ENCODE measurements at regions not wholly inside any gene's neighbourhood (a gene's known extent, or its start where the extent isn't known, plus 50 kb on each side); places are given as distances from the start of the nearest gene placed in this dataset.
A peak's percentile ranks its signal among the peaks of the same experiment; 100 is the strongest.

DNA sequence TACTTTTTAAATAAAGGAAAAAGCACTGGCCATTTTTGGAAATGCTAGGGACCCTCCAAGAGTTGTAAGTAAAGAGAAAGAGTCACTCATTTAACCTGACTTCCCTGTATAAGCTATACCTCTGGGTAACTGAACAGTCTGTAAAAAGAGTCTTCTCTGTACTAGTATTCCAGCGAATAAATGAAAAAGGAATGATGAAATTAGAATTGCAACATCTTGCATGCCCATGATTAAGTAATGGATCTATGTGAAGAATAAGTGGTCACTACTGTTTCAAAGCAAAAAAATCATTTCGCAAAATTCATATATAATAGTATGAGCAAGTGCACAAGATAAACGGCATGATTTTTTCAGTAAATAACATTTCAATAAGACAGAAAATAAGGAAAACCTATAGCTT is 116.8 kb downstream of the ZFAND4 start:
- no peak for TF ChIP-seq JUND (IDR thresholded peaks at IDR 0.05)
- TF ChIP-seq, protein P1, sequence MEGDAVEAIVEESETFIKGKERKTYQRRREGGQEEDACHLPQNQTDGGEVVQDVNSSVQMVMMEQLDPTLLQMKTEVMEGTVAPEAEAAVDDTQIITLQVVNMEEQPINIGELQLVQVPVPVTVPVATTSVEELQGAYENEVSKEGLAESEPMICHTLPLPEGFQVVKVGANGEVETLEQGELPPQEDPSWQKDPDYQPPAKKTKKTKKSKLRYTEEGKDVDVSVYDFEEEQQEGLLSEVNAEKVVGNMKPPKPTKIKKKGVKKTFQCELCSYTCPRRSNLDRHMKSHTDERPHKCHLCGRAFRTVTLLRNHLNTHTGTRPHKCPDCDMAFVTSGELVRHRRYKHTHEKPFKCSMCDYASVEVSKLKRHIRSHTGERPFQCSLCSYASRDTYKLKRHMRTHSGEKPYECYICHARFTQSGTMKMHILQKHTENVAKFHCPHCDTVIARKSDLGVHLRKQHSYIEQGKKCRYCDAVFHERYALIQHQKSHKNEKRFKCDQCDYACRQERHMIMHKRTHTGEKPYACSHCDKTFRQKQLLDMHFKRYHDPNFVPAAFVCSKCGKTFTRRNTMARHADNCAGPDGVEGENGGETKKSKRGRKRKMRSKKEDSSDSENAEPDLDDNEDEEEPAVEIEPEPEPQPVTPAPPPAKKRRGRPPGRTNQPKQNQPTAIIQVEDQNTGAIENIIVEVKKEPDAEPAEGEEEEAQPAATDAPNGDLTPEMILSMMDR (IDR thresholded peaks at IDR 0.05; ENCODE audit: low read depth, low read length, missing input control), result no peak
- peak in 1 of 2 donors; percentile 18 for TF ChIP-seq RAD21 (IDR thresholded peaks at IDR 0.05)
- no peak for TF ChIP-seq MAX (IDR thresholded peaks at IDR 0.05)
- no peak for TF ChIP-seq FOXA1 (IDR thresholded peaks at IDR 0.05)
- TF ChIP-seq, protein P2, sequence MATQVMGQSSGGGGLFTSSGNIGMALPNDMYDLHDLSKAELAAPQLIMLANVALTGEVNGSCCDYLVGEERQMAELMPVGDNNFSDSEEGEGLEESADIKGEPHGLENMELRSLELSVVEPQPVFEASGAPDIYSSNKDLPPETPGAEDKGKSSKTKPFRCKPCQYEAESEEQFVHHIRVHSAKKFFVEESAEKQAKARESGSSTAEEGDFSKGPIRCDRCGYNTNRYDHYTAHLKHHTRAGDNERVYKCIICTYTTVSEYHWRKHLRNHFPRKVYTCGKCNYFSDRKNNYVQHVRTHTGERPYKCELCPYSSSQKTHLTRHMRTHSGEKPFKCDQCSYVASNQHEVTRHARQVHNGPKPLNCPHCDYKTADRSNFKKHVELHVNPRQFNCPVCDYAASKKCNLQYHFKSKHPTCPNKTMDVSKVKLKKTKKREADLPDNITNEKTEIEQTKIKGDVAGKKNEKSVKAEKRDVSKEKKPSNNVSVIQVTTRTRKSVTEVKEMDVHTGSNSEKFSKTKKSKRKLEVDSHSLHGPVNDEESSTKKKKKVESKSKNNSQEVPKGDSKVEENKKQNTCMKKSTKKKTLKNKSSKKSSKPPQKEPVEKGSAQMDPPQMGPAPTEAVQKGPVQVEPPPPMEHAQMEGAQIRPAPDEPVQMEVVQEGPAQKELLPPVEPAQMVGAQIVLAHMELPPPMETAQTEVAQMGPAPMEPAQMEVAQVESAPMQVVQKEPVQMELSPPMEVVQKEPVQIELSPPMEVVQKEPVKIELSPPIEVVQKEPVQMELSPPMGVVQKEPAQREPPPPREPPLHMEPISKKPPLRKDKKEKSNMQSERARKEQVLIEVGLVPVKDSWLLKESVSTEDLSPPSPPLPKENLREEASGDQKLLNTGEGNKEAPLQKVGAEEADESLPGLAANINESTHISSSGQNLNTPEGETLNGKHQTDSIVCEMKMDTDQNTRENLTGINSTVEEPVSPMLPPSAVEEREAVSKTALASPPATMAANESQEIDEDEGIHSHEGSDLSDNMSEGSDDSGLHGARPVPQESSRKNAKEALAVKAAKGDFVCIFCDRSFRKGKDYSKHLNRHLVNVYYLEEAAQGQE (IDR thresholded peaks at IDR 0.05), result no peak
- no peak for TF ChIP-seq YY1 (IDR thresholded peaks at IDR 0.05)
- TF ChIP-seq TAF1 (conservative IDR thresholded peaks at IDR 0.05), result no peak
- TF ChIP-seq SP1 (IDR thresholded peaks at IDR 0.05), result no peak
- TF ChIP-seq EGR1 (IDR thresholded peaks at IDR 0.05; ENCODE audit: low read depth in 2 of 2), result no peak
- no peak for TF ChIP-seq FOXA2 (IDR thresholded peaks at IDR 0.05)
- no peak for TF ChIP-seq GABPA (IDR thresholded peaks at IDR 0.05 in 1 of 2, conservative IDR thresholded peaks at IDR 0.05 in 1 of 2)
- no peak for TF ChIP-seq HNF4G (IDR thresholded peaks at IDR 0.05)

Data from liver (tissue), 3 donors.